Thyroid gland (tissue), 4 donors: ENCODE measurements at regions not wholly inside any gene's neighbourhood (a gene's known extent, or its start where the extent isn't known, plus 50 kb on each side); places are given as distances from the start of the nearest gene placed in this dataset.

Source experiments
- DNase-seq, 2 donors: peaks; one replicate each; pipeline ENCODE4 v3.0.0-alpha.2; 2019
- H3K27ac ChIP-seq, 3 donors: fragments of 200-600 bp; sonication (generic); 1 replicate in 2 of 3; 2 replicates in 1 of 3; pipeline ENCODE4 v1.5.1; 2016 to 2019; ENCODE audit warnings: mild to moderate bottlenecking in 1 of 3, moderate library complexity in 1 of 3
- H3K27me3 ChIP-seq: fragments of 200-600 bp; sonication (generic); one replicate; pipeline ENCODE4 v1.5.1; 2019
- H3K36me3 ChIP-seq, 2 donors: fragments of 200-600 bp; sonication (generic); one replicate each; pipeline ENCODE4 v1.5.1; 2016 to 2019
- H3K4me1 ChIP-seq, 2 donors: fragments of 200-600 bp; sonication (generic); one replicate each; pipeline ENCODE4 v1.5.1; 2017 to 2019
- H3K4me3 ChIP-seq, 3 donors: fragments of 200-600 bp; sonication (generic); replicated peaks in 1 of 3; 1 replicate in 2 of 3; 2 replicates in 1 of 3; pipeline ENCODE4 v1.5.1; 2016; ENCODE audit warnings: mild to moderate bottlenecking in 1 of 3
- H3K9me3 ChIP-seq: fragments of 200-600 bp; sonication (generic); one replicate; pipeline ENCODE4 v1.5.1; 2017
- POLR2A ChIP-seq, 2 donors: fragments of 450-650 bp; IDR thresholded peaks; one replicate each; pipeline ENCODE4 v1.6.1; 2017; ENCODE audit warnings: antibody characterized with exemption in 2 of 2, mild to moderate bottlenecking in 2 of 2, moderate library complexity in 1 of 2
- WGBS, 2 donors: methylation state at CpG; one replicate each; pipeline ENCODE4 v1.1.5; 2017; 5-methylcytosine and 5-hydroxymethylcytosine counted together
- intact Hi-C: fragments of 100-400 bp; cut with DNase I; formaldehyde crosslinking; loops from one replicate; pipeline ENCODE4 v1.15.1; 2023
- TF ChIP-seq, protein P1 (sequence below), 6 experiments: fragments of 200-600 bp in 3 of 6; fragments of 450-650 bp in 3 of 6; sonication (generic) in 3 of 6; IDR thresholded peaks; one replicate each; pipeline ENCODE4 v1.5.1; 2016 to 2019; ENCODE audit warnings: antibody characterized with exemption in 6 of 6, mild to moderate bottlenecking in 2 of 6, inconsistent platforms in 1 of 6, moderate library complexity in 1 of 6

DNA sequence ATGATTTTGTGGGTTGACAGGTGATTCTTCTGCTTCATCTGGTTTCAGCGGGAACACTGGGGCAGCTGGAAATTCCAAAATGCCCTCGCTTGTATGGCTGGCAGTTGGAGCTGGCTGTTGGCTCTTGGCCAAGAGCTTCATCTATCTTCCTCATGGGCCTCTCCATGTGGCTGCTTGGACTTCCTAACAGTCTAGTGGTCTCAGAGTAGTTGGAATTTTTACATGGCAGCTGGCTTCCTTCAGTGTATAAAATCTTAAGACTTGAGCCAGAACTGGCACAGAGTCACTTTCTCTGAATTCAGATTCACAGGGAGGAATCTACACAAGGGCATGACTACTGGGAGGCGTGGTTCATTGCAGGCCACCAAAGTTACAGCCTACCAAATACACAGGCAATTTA lies 204.9 kb upstream of the RMST start:
- 91 to 94% methylated on average over 3 of the region's 3 CpGs for WGBS, 2 donors
- Histone ChIP-seq H3K9me3 (no peaks in the 10 kb centered on the region), H3K36me3 (no peaks in the 10 kb centered on the region), H3K4me1 (no peaks in the 10 kb centered on the region), H3K27ac (no peak overlapping the region), H3K27me3 (no peaks in the 10 kb centered on the region), H3K4me3 (no peak overlapping the region)
- TF ChIP-seq, protein P1, sequence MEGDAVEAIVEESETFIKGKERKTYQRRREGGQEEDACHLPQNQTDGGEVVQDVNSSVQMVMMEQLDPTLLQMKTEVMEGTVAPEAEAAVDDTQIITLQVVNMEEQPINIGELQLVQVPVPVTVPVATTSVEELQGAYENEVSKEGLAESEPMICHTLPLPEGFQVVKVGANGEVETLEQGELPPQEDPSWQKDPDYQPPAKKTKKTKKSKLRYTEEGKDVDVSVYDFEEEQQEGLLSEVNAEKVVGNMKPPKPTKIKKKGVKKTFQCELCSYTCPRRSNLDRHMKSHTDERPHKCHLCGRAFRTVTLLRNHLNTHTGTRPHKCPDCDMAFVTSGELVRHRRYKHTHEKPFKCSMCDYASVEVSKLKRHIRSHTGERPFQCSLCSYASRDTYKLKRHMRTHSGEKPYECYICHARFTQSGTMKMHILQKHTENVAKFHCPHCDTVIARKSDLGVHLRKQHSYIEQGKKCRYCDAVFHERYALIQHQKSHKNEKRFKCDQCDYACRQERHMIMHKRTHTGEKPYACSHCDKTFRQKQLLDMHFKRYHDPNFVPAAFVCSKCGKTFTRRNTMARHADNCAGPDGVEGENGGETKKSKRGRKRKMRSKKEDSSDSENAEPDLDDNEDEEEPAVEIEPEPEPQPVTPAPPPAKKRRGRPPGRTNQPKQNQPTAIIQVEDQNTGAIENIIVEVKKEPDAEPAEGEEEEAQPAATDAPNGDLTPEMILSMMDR (IDR thresholded peaks at IDR 0.05) = no peak
- TF ChIP-seq POLR2A (IDR thresholded peaks at IDR 0.05) = no peak
- DNase-seq = no peak
- intact Hi-C loops = no loop called here

DNA sequence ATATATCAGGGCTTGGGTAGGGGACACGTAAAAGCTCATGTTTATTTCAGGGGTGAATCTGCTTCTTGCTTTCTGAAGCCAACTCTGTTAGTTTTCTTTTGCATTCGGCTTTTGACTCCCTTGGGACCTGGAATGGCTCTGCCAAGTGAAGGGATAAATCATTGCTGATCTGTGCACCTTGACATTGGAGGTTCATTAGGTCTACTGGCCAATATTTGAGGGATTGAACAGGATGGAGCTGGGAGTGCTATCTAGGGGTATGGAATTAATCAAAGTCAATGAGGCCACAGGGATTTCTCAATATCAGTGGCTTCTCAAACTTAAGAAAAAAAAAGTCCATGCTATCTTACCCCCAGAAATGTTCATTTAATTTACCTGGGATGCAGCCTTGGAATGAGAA lies 203.5 kb upstream of the RMST start:
- Histone ChIP-seq H3K27me3 (no peaks in the 10 kb centered on the region), H3K4me1 (no peaks in the 10 kb centered on the region), H3K27ac (no peak overlapping the region), H3K36me3 (no peaks in the 10 kb centered on the region), H3K4me3 (no peak overlapping the region), H3K9me3 (no peaks in the 10 kb centered on the region)
- 77 to 78% methylated on average over 2 of the region's 2 CpGs for WGBS, 2 donors
- TF ChIP-seq, protein P1 (IDR thresholded peaks at IDR 0.05) = no peak
- TF ChIP-seq POLR2A (IDR thresholded peaks at IDR 0.05) = no peak
- intact Hi-C loops = no loop called here
- no peak for DNase-seq

DNA sequence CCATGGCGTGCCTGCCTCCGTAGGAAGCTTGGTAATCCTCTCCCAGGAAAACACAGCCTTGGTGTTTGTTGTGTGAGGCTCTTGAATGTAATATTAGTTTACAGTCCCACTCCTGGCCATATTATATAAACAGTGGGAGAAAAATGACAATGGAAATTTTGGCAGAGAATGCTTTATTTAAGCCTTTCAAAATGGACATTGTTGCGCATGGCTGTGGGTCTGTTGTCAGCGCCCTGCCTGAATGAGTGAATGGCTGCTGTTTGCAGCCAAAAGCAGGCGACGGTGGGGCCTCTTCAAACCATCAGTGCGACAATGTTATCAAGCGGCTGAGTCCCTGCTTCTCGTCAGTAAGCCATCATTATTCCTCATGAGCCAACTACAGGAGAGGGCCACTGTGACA lies 201.8 kb upstream of the RMST start:
- WGBS, 2 donors = 85 to 90% methylated on average over 9 of the region's 9 CpGs
- intact Hi-C loops = no loop called here
- H3K9me3 ChIP-seq = no peaks in the 10 kb centered on the region
- no peak for DNase-seq
- no peak overlapping the region for H3K4me3 ChIP-seq
- no peaks in the 10 kb centered on the region for H3K4me1 ChIP-seq
- no peaks in the 10 kb centered on the region for H3K27me3 ChIP-seq
- TF ChIP-seq, protein P1 (IDR thresholded peaks at IDR 0.05) = no peak
- TF ChIP-seq POLR2A (IDR thresholded peaks at IDR 0.05) = no peak
- no peak overlapping the region for H3K27ac ChIP-seq
- no peaks in the 10 kb centered on the region for H3K36me3 ChIP-seq

DNA sequence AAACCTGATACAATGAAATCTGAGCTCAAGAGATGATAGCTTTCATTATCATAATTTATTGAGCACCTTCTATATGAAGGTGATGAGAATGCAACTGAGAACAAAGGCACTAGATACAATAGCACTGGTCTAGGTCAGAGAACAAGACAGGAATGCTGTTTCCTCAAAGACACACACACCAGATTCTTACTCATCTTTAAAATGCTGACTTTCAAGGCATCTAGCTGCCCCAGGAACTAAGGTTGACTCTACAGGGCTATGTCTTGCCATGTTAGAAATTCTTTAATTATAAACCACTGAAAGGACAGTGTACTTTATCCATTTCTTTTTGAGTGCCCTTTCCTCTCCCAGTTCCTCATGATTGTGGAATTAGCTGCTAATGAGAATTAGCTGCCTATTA lies 195.4 kb upstream of the RMST start:
- intact Hi-C loops = no loop called here
- TF ChIP-seq, protein P1 (IDR thresholded peaks at IDR 0.05) = no peak
- no peak for TF ChIP-seq POLR2A (IDR thresholded peaks at IDR 0.05)
- Histone ChIP-seq H3K27ac (peak overlapping the region; percentile 54 to 75 (median 71)), H3K27me3 (no peaks in the 10 kb centered on the region), H3K36me3 (no peaks in the 10 kb centered on the region), H3K9me3 (no peaks in the 10 kb centered on the region), H3K4me3 (no peak overlapping the region), H3K4me1 (peaks cover 9 to 12% of the 10 kb centered on the region in 2 donors)
- DNase-seq = no peak

DNA sequence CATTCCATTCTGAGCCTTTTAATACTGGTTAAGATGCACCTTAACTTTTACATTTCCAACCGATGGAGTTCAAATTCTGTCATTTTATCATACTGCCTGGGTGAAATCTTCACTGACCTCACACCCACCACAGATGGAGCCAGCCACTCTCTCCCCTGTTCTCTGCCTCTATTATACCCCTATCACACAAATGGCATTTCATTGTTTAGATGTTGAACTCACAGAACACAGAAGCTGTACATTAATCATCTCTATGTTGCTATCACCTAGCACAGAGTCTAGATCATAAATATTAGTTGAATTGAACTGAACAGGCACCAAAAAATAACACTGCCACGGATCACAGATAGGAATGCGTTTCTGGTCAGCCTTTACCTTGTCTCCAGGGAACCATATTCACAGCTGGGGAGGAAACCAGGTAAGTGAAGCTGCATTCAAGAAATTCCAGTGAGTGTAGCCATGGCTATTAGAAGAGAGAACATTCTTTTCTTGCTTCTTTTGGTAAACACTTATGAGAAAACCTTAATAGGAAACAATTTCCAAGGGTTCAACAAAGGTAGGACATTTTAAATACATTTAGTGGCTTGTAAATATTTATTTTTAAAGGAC lies 194.9 kb upstream of the RMST start:
- peak; percentile 29 to 39 for DNase-seq
- no peak overlapping the region for H3K4me3 ChIP-seq
- H3K36me3 ChIP-seq = no peaks in the 10 kb centered on the region
- intact Hi-C loops = no loop called here
- TF ChIP-seq, protein P1 (IDR thresholded peaks at IDR 0.05) = no peak
- TF ChIP-seq POLR2A (IDR thresholded peaks at IDR 0.05) = no peak
- no peaks in the 10 kb centered on the region for H3K9me3 ChIP-seq
- H3K27ac ChIP-seq = peak overlapping the region; percentile 70 to 75 (median 71)
- 32 to 41% methylated on average over 3 of the region's 3 CpGs for WGBS, 2 donors
- peaks cover 9 to 12% of the 10 kb centered on the region in 2 donors for H3K4me1 ChIP-seq
- H3K27me3 ChIP-seq = no peaks in the 10 kb centered on the region
